Amniotic epithelial cell (primary cell): ENCODE measurements at regions not wholly inside any gene's neighbourhood (a gene's known extent, or its start where the extent isn't known, plus 50 kb on each side); places are given as distances from the start of the nearest gene placed in this dataset.
"Not testable (repeated sequence)": the region's sequence is repeated elsewhere in the genome, so short reads cannot be mapped to it uniquely, and the experiment has no call there.

Source experiments
- DNase-seq: peaks from one replicate; pipeline ENCODE4 v3.0.0-alpha.2; 2010; ENCODE audit warnings: low read depth

- no peak for DNase-seq
Observed at GRCh38 chr5:18560602-18561001, 926.3 kb downstream of the TAF11L14 start.

GRCh38 chr5:18563853-18564252, 929.6 kb downstream of the TAF11L14 start:
- DNase-seq: no peak

- no peak for DNase-seq
Observed at GRCh38 chr5:18566671-18567070, 932.4 kb downstream of the TAF11L14 start.

DNA sequence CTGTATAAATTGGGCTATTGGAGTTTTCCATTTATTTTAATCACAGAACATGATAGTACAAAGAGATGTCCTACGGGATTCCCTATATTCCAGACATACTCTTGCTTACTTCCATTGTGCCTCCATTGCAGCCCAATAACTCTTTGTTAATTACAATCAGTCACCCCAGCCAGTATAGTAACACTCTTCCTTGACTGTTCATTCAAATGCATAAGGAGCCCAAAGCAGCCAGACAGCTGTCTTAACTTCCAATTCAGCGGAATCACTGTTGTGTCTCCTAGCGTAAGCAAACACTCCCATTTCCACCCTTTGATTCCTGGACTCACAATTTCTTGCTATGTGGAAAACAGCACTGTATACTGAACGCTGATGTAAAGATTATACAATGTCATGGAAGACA, 942.3 kb downstream of the TAF11L14 start:
- DNase-seq: no peak

DNA sequence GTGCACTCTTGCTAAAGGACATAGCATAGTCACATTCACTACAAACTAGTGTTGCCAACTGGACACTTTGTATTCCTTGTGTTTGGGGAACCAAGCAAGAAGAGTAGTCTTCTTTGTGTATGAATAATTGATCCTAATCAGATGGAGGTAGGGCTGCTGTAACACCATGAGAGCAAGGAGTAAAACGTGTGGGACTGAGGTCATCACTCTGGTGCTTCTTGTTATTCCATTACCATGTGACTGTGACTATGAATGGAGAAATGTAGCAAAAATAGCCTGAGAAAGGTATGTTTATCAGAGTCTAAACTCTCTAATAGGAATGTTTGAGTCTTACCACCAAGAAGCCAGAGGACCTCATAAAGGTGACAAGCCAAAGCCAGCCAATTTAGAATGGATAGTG, 966.9 kb downstream of the TAF11L14 start:
- no peak for DNase-seq

GRCh38 chr5:18602402-18602801, 968.1 kb downstream of the TAF11L14 start:
- no peak for DNase-seq

GRCh38 chr5:18605186-18605585, 970.9 kb downstream of the TAF11L14 start:
- DNase-seq: no peak

DNA sequence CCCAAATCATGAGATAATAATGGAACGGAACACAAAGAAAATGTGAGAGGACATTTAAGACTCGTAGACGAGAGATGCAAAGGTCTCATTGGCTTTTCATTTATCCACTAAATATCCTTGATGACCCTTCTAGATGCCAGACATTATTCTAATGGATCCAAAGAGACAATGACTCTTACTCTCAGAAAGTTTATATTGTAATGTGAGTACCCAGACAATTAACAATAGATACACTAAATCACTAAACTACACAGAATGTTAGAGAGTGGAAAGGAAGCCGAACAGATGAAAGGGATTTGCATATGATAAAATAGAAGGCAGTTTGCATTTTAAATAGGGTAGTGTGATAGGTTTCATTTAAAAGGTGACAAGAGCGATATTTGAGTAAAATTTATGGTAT, 973.3 kb downstream of the TAF11L14 start:
- DNase-seq: no peak

DNA sequence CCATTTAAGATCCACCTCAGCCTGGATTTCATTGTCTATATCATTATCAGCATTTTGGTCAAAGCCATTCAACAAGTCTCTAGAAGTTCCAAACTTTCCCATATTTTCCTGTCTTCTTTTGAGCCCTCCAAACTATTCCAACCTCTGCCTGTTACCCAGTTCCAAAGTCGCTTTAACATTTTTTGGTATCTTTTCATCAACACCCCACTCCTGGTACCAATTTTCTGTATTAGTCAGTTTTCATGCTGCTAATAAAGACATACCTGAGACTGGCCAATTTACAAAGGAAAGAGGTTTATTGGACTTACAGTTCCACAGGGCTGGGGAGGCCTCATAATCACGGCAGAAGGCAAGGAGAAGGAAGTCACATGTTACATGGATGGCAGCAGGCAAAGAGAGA, 982.9 kb downstream of the TAF11L14 start:
- DNase-seq: not testable (repeated sequence)

- DNase-seq: no peak
Observed at GRCh38 chr5:18630458-18631045, 996.3 kb downstream of the TAF11L14 start.

- DNase-seq: no peak
Observed at GRCh38 chr5:18652404-18653215, 1018.4 kb downstream of the TAF11L14 start.

DNA sequence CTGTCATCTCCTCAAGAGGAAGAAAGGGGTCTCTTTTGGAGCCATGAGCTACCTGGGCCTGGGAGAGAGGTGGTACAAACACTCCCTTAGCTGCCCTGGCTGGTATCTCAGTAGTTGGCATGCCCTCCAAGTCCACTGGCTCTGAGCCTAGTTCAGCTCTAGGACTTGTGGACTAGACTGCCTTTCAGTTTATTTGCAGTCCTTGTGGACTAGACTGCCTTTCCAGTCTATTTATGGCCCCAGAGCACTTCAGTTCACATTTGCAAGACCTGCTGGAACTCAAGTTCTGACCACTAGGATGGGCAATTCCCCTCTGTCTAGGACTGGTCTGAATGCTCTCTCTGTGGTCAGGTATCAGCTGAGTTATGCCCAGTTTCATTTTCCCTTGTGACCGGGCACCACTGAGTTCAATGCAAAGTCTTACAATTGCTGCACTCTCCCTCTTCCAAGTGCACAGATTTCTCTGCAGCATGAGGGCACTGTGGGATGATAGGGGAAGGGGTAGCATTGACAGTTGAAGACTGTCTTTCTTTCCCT, 1019.0 kb downstream of the TAF11L14 start:
- no peak for DNase-seq

DNA sequence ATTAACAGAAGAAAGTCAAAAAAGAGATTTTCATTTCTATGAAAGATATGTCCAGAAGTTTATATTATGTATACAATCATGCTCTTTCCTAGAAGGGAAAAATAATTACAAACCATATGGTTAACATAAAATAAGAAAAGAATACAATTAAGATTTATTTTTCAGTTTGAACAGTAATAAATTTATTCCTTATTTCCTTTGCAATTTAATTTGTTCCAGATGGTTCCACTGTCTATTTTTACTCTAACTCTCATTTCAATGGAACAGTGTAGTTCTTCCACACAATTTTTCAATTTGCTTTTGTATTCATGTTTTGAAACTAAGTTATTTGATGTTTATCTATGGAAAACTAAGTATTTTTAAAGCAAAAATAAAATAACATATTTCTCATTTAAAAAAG, 1026.3 kb downstream of the TAF11L14 start:
- DNase-seq: no peak

- DNase-seq: no peak
Observed at GRCh38 chr5:18662231-18662630, 1028.0 kb downstream of the TAF11L14 start.

DNA sequence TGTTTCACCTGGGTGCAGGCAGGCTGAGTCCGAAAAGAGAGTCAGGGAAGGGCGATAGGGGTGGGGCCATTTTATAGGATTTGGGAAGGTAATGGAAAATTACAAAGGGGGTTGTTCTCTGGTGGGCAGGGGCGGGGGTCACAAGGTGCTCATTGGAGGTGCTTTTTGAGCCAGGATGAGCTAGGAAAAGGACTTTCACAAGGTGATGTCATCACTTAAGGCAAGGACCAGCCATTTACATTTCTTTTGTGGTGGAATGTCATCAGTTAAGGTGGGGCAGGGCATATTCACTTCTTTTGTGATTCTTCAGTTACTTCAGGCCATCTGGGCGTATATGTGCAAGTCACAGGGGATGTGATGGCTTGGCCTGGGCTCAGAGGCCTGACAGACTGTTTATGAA, 1040.0 kb downstream of the TAF11L14 start:
- DNase-seq: not testable (repeated sequence)

- no peak for DNase-seq
Observed at GRCh38 chr5:18675041-18675440, 1040.8 kb downstream of the TAF11L14 start.

DNA sequence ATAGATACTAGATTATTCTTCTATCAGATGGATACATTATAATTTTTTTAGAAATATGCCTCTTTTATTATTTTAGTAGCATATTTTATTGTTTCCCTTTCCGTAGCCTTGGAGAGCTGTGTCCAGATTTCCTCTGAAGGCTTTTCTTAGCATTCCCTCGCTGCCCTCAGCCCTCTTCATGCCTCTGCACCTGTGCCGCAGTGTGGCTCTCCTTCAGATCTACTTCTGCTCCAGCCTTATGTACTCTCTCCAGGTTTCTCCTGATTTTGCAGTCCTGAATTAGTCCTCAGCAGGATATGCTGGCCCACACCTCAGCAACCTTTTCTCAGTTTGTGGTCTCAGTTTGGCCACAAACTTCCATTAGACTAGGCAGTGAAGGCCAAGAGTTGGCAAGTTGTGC, 1052.0 kb downstream of the TAF11L14 start:
- no peak for DNase-seq

GRCh38 chr5:18687429-18687828, 1053.2 kb downstream of the TAF11L14 start:
- no peak for DNase-seq

- DNase-seq: no peak
Observed at GRCh38 chr5:18699681-18700080, 1065.4 kb downstream of the TAF11L14 start.

DNA sequence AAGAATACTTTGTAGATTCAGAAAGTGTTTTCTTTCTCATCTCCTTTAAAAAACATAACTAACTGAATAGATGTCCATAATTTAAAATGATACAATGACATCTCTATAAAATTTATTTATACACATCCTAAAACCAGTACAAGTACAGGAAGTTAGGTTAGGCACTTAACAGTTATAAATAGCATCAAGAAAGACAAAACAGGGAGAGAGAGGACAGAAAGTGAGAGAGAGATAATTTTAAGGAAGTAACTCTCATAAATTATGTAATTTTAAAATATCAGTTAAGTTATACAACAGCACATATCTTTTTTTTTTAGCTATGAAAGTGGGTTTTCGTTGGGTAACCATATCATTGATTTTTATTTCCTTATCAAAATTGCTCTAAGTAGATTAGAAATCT, 1068.6 kb downstream of the TAF11L14 start:
- no peak for DNase-seq

GRCh38 chr5:18712936-18713485, 1078.8 kb downstream of the TAF11L14 start:
- DNase-seq: no peak

DNA sequence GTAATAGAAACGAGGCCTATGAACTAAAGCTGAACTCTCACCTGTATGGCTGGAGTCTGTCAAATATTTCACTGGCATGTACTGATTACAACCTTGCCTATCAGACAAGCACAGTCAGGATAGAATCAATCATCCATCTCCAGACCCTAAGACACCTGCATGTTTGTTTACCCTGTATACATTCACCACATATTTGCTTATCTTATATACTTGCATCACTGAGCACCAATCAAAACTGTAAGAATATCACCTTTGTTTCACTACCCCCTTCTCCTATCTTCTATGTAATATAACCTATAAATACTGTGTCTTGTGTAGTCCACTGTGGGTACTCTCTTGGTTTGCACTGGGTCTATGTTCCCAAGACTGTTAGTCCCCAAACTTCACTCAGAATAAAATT, 1085.7 kb downstream of the TAF11L14 start:
- DNase-seq: no peak
